Activated CD8-positive, alpha-beta T cell treated with anti-CD3 and anti-CD28 coated beads for 36 hours (primary cell): ENCODE measurements at regions not wholly inside any gene's neighbourhood (a gene's known extent, or its start where the extent isn't known, plus 50 kb on each side); places are given as distances from the start of the nearest gene placed in this dataset.

Experiments
- ATAC-seq: fragments of 200-7000 bp; cut with Tn5 transposase; one replicate; pipeline ENCODE4 v1.10.0; 2021; ENCODE audit warnings: mild to moderate bottlenecking, moderate library complexity
- CTCF ChIA-PET: fragments of 350-600 bp; sonication (Branson Sonifier 250); formaldehyde crosslinking; loops from one replicate; lab custom pipeline; 2021; ENCODE audit warnings: antibody characterized with exemption; lab: Charles Lee
- POLR2A ChIA-PET: fragments of 350-600 bp; sonication (Branson Sonifier 250); formaldehyde crosslinking; loops from one replicate; lab custom pipeline; 2021; ENCODE audit warnings: antibody characterized with exemption; lab: Charles Lee
- DNase-seq: peaks from one replicate; pipeline ENCODE4 v3.0.0-alpha.2; 2020
- H3K27ac Mint-ChIP-seq: one replicate; pipeline ENCODE4 v1.8.0; 2021; ENCODE audit warnings: mild to moderate bottlenecking, mixed read lengths
- H3K27me3 Mint-ChIP-seq: one replicate; pipeline ENCODE4 v1.8.0; 2021; ENCODE audit warnings: mixed read lengths
- H3K36me3 Mint-ChIP-seq: one replicate; pipeline ENCODE4 v1.8.0; 2021; ENCODE audit warnings: low read depth, mixed read lengths
- H3K4me1 Mint-ChIP-seq: one replicate; pipeline ENCODE4 v1.8.0; 2021; ENCODE audit warnings: low read depth, mixed read lengths
- H3K4me3 Mint-ChIP-seq: one replicate; pipeline ENCODE4 v1.8.0; 2021; ENCODE audit warnings: mild to moderate bottlenecking, moderate library complexity, mixed read lengths
- H3K9me3 Mint-ChIP-seq: one replicate; pipeline ENCODE4 v1.8.0; 2021; ENCODE audit warnings: mixed read lengths
- CTCF ChIP-seq: fragments of 200-600 bp; IDR thresholded peaks from one replicate; pipeline ENCODE4 v1.8.0; 2022; ENCODE audit warnings: antibody characterized with exemption, mild to moderate bottlenecking
- intact Hi-C: fragments of 100-400 bp; cut with micrococcal nuclease; formaldehyde crosslinking; loops from one replicate; pipeline ENCODE4 v1.10.0; 2022

DNA sequence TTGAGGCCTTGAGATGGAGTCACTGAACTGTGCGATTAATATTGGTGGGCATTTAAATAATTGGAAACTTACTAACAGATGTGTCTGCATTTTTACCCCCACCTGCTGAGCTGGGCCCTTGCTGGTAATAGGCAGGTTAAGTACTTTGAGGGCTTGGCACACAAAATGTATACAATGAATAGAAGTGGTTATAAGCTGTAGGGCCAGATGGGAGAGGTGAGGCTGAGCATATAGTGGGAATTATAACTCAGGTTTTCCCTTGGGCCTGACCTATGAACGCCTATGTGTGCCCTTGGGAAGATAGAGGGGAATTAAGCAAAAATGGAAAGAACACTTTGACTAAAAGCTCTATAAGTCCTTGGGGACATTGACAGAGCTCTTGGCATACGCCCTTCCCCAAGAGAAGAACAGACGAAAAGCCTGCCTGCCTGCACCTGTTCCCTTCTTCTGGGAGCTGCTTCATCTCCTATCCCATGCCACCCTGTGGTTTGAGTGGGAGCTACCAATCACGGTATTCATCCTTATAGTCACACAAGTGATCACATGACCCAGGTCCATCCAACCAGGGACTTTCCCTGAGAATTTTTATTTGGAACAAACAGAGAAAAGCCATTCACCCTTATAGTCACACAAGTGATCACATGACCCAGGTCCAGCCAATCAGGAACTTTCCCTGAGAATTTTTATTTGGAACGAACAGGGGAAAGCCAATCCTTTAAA, 260.7 kb upstream of the CSF3R start:
- no peaks in the 10 kb centered on the region for H3K4me1 Mint-ChIP-seq
- TF ChIP-seq CTCF: no peak
- H3K36me3 Mint-ChIP-seq: no peaks in the 10 kb centered on the region
- peaks cover 23% of the 10 kb centered on the region for H3K27me3 Mint-ChIP-seq
- ChIA-PET POLR2A (interaction anchor here (1.1 kb wide), 1 partner anchor 10 kb away, joined by 3 read pairs; no protein-coding TSS in a partner anchor), CTCF (interaction anchor here (1.2 kb wide), 1 partner anchor 228 kb away, joined by 4 read pairs; no protein-coding TSS in a partner anchor)
- H3K9me3 Mint-ChIP-seq: peaks cover 1% of the 10 kb centered on the region
- intact Hi-C loops: no loop called here
- ATAC-seq (no peak), DNase-seq (no peak)
- H3K27ac Mint-ChIP-seq: no peak overlapping the region
- H3K4me3 Mint-ChIP-seq: no peak overlapping the region

DNA sequence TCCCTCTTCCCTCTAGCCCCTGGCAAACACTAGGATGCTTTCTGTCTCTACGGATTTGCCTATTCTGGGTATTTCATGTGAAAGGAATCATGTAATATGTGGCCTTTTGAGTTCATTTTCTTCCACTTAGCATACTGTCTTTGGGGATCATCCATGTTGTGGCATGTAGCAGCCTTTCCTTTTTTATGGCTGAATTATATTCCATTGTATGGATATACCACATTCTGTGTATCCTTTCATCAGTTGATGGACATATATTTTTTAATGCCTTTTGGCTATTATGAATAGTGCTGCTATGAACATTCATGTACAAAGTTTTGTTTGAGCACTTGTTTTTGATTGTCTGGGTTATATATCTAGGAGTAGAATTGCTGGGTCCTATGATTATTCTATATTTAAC, 258.4 kb upstream of the CSF3R start:
- intact Hi-C loops: no loop called here
- ATAC-seq (no peak), DNase-seq (no peak)
- ChIA-PET POLR2A (no interaction called here), CTCF (no interaction called here)
- TF ChIP-seq CTCF: no peak
- peaks cover 28% of the 10 kb centered on the region for H3K27me3 Mint-ChIP-seq
- H3K9me3 Mint-ChIP-seq: peaks cover 1% of the 10 kb centered on the region
- no peaks in the 10 kb centered on the region for H3K36me3 Mint-ChIP-seq
- H3K27ac Mint-ChIP-seq: no peak overlapping the region
- H3K4me3 Mint-ChIP-seq: no peak overlapping the region
- no peaks in the 10 kb centered on the region for H3K4me1 Mint-ChIP-seq

DNA sequence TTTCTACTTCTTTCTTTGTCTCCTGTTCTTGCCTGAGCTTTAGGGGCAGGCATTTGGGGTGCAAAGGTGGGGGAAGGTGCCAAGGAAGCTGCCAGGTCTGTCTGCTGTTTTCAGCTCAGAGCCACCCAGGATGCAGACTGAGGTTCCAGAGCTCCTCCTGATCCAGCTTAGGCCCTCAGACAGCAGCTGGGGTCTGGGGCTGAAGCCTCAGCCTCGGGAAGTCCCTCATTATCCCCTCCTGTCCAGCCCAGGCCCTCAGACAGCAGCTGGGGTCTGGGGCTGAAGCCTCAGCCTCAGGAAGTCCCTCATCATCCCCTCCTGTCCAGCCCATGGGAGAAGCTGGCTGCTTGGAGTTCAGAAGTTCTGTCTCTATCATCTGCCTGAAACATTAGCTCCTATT, 257.7 kb upstream of the CSF3R start:
- H3K4me3 Mint-ChIP-seq: no peak overlapping the region
- H3K4me1 Mint-ChIP-seq: no peaks in the 10 kb centered on the region
- TF ChIP-seq CTCF: no peak
- DNase-seq (no peak), ATAC-seq (no peak)
- peaks cover 1% of the 10 kb centered on the region for H3K9me3 Mint-ChIP-seq
- H3K27me3 Mint-ChIP-seq: peaks cover 29% of the 10 kb centered on the region
- H3K27ac Mint-ChIP-seq: no peak overlapping the region
- intact Hi-C loops: no loop called here
- ChIA-PET CTCF (no interaction called here), POLR2A (no interaction called here)
- no peaks in the 10 kb centered on the region for H3K36me3 Mint-ChIP-seq

- intact Hi-C loops: no loop called here
- DNase-seq: no peak
Measured at GRCh38 chr1:36739703-36740289, 257.1 kb upstream of the CSF3R start.

More at GRCh38 chr1:36739703-36740289, 257.1 kb upstream of the CSF3R start:
- no peak for ATAC-seq
- Mint-ChIP-seq H3K9me3 (peaks cover 1% of the 10 kb centered on the region), H3K4me1 (no peaks in the 10 kb centered on the region), H3K27me3 (peaks cover 34% of the 10 kb centered on the region), H3K27ac (no peak overlapping the region), H3K4me3 (no peak overlapping the region), H3K36me3 (no peaks in the 10 kb centered on the region)
- POLR2A ChIA-PET: interaction anchor here (0.7 kb wide), 1 partner anchor 530 kb away, joined by 3 read pairs; no protein-coding TSS in a partner anchor
- TF ChIP-seq CTCF: no peak
- CTCF ChIA-PET: no interaction called here
